ENCODE measurements at regions not wholly inside any gene's neighbourhood (a gene's known extent, or its start where the extent isn't known, plus 50 kb on each side); places are given as distances from the start of the nearest gene placed in this dataset.

DNA sequence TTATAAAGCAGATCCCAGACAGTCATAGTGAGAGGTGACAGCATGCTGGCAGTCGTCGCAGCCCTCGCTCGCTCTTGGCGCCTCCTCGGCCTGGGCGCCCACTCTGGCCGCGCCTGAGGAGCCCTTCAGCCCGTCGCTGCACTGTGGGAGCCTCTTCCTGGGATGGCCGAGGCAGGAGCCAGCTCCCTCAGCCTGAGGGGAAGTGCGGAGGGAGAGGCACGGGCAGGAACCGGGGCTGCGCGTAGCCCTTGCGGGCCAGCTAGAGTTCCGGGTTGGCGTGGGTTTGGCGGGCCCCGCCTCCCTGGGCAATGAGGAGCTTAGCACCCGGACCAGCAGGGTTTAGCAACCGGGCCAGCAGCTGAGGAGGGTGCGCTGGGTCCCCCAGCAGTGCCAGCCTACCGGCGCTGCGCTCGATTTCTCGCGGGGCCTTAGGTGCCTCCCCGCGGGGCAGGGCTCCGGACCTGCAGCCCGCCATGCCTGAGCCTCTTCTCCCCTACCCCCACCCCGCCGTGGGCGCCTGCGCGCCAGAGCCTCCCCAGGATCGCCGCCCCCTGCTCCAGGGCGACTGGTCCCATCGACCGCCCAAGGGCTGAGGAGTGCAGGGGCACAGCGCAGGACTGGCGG lies 451.2 kb upstream of the DCN start:
- Histone ChIP-seq H3K36me3 (ENCODE audit: control insufficient read depth, insufficient read depth, low read length) (no peaks in the 10 kb centered on the region), H3K27me3 (replicated peaks; ENCODE audit: control insufficient read depth, insufficient read depth, low read length) (no peaks in the 10 kb centered on the region), H3K4me3 (replicated peaks; ENCODE audit: low read depth, low read length) (no peak overlapping the region)
- TF ChIP-seq, protein P1, sequence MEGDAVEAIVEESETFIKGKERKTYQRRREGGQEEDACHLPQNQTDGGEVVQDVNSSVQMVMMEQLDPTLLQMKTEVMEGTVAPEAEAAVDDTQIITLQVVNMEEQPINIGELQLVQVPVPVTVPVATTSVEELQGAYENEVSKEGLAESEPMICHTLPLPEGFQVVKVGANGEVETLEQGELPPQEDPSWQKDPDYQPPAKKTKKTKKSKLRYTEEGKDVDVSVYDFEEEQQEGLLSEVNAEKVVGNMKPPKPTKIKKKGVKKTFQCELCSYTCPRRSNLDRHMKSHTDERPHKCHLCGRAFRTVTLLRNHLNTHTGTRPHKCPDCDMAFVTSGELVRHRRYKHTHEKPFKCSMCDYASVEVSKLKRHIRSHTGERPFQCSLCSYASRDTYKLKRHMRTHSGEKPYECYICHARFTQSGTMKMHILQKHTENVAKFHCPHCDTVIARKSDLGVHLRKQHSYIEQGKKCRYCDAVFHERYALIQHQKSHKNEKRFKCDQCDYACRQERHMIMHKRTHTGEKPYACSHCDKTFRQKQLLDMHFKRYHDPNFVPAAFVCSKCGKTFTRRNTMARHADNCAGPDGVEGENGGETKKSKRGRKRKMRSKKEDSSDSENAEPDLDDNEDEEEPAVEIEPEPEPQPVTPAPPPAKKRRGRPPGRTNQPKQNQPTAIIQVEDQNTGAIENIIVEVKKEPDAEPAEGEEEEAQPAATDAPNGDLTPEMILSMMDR (IDR thresholded peaks at IDR 0.05; ENCODE audit: insufficient read depth, low read length, poor library complexity, severe bottlenecking), result no peak
- DNase-seq (ENCODE audit: extremely low read depth, insufficient read length), result no peak

DNA sequence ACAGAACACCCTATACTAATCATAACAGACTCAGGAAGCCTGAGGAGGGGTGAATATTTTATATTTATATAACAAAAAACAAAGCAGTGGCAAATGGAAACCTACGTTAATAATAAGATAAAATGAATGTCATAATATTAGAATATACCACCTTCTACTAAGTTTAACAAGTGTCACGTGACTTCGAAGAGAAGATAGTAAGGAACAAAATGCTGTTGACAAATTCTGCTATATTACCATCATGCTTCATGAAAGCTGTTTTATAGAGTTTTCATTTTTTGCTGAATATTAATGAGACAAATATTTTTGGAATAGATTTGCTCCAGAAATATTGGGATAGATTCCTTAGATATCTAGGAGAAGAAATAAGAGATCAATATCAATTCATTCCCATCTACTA lies 450.6 kb upstream of the DCN start:
- TF ChIP-seq, protein P1 (IDR thresholded peaks at IDR 0.05; ENCODE audit: insufficient read depth, low read length, poor library complexity, severe bottlenecking), result no peak
- DNase-seq (ENCODE audit: extremely low read depth, insufficient read length), result no peak
- Histone ChIP-seq H3K36me3 (ENCODE audit: control insufficient read depth, insufficient read depth, low read length) (no peaks in the 10 kb centered on the region), H3K27me3 (replicated peaks; ENCODE audit: control insufficient read depth, insufficient read depth, low read length) (no peaks in the 10 kb centered on the region), H3K4me3 (replicated peaks; ENCODE audit: low read depth, low read length) (no peak overlapping the region)

DNA sequence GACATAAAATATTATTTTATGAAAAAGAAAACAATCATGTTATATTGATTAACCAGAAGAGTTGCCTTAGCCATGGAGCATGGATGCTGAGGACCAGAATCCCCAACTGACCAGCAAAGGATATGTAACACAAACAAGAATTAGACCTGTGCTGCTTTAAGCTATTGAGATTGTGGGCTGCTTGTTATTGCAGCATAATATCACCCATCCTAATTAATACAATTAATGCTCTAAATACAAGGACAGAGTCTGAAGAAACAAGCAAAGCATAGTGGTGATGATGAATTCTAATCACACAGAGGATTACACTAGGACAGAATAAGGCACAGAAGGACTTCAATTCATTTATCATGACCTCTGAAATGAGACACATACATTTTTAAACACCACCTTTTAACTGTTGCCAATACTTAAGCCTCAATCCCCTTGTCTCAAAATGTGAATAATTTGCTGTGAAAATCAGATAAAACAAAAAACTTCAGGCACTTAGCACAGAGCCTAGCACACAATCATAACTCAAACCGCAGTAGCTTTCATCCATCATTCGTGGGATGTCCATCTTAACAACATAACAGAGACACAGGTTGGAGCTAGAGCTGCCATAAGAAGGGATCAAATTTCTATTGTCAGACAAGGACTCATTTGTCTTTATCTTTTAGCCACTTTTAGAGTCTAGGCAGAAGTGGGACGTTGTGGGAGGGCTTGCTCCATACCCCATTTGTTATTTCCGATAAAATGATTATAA lies 449.6 kb upstream of the DCN start:
- no peak overlapping the region for H3K4me3 ChIP-seq (replicated peaks; ENCODE audit: low read depth, low read length)
- no peaks in the 10 kb centered on the region for H3K27me3 ChIP-seq (replicated peaks; ENCODE audit: control insufficient read depth, insufficient read depth, low read length)
- no peaks in the 10 kb centered on the region for H3K36me3 ChIP-seq (ENCODE audit: control insufficient read depth, insufficient read depth, low read length)
- DNase-seq (ENCODE audit: extremely low read depth, insufficient read length), result no peak
- TF ChIP-seq, protein P1 (IDR thresholded peaks at IDR 0.05; ENCODE audit: insufficient read depth, low read length, poor library complexity, severe bottlenecking), result no peak

DNA sequence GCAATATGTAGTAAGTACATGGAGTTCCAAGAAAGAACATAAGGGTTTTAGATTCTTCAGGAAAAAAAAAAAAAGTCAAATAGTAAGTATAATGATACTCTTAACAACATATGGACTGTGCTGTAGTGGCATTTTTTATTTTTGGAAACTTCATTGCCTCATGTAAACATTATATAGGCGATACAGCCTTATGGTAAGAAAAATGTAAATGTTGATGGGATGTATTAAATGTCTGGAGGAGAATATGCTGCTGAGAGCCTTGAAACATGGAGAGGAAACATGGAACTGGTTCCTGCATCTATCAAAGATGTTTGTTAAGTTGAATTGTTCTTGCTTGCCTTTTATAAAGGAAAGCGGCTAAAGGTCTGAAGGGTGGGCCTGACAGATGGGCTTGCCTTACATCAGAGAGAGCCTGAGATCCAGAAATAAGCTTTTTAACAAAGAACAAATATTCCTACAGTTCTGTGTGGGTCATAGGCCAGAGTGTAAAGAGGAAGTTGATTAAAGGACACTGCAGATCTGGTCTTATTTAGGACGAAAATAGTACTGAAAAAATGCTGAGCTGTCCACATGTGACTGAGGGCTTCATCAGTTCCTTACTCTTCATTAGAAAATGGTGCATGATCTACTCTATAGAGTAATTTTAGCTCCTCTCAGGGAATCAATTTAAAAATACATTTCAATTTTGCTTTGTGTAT lies 448.1 kb upstream of the DCN start:
- Histone ChIP-seq H3K27me3 (replicated peaks; ENCODE audit: control insufficient read depth, insufficient read depth, low read length) (no peaks in the 10 kb centered on the region), H3K36me3 (ENCODE audit: control insufficient read depth, insufficient read depth, low read length) (no peaks in the 10 kb centered on the region), H3K4me3 (replicated peaks; ENCODE audit: low read depth, low read length) (no peak overlapping the region)
- no peak for DNase-seq (ENCODE audit: extremely low read depth, insufficient read length)
- TF ChIP-seq, protein P1 (IDR thresholded peaks at IDR 0.05; ENCODE audit: insufficient read depth, low read length, poor library complexity, severe bottlenecking), result no peak

DNA sequence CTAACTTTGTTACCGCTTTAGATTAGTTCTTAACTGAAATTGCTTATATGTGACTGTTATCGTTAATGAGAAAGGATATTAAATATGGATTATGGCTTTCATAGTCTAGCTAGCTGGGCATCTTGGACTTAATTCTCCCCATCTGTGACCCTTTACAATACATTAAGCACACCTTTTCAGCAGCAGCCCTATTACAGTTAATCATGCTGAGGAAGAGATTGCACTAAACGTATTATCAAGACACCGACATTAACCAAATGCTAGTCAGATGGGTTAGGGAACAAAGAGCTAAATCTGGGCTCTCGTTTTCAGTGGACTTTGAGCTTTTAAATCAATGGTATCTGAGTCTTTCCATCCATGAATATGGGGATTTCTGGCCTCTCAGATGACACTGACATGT lies 447.5 kb upstream of the DCN start:
- TF ChIP-seq, protein P1 (IDR thresholded peaks at IDR 0.05; ENCODE audit: insufficient read depth, low read length, poor library complexity, severe bottlenecking), result no peak
- DNase-seq (ENCODE audit: extremely low read depth, insufficient read length), result no peak
- no peak overlapping the region for H3K4me3 ChIP-seq (replicated peaks; ENCODE audit: low read depth, low read length)
- H3K36me3 ChIP-seq (ENCODE audit: control insufficient read depth, insufficient read depth, low read length), result no peaks in the 10 kb centered on the region
- H3K27me3 ChIP-seq (replicated peaks; ENCODE audit: control insufficient read depth, insufficient read depth, low read length), result no peaks in the 10 kb centered on the region

All from GM06990 (cell line).